GM18867 (cell line): ENCODE measurements at regions not wholly inside any gene's neighbourhood (a gene's known extent, or its start where the extent isn't known, plus 50 kb on each side); places are given as distances from the start of the nearest gene placed in this dataset.
A peak's percentile ranks its signal among the peaks of the same experiment; 100 is the strongest.
"Not testable (repeated sequence)": the region's sequence is repeated elsewhere in the genome, so short reads cannot be mapped to it uniquely, and the experiment has no call there.

Experiments
- ATAC-seq: cut with Tn5 transposase; IDR thresholded peaks from one replicate; pipeline ENCODE4 v1.9.1; 2021; ENCODE audit warnings: mild to moderate bottlenecking, moderate library complexity; ENCODE audit not compliant: unreplicated experiment

DNA sequence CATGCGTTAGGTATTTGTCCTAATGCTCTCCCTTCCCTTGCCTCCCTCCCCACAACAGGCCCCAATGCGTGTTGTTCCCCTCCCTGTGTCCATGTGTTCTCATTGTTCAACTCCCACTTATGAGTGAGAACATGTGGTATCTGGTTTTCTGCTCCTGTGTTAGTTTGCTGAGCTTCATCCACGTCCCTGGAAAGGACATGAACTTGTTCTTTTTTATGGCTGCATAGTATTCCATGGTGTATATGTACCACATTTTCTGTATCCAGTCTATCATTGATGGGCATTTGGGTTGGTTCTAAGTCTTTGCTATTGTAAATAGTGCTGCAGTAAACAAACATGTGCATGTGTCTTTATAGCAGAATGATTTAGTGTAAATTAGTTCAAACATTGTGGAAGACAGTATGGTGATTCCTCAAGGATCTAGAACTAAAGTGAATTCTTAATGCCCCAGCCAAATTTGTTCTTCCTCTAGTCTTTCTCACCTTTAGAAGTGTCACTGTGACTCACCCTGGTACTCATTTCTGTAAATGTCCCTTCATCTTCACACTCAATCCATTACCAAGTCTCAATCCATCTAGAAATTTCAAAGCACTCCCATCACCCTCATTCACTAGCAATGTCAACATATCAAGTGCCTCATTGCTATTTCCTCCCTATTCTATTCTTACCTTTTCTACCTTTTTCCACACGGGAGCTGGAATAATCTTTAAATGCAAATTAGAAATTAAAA, 123.9 kb downstream of the MREG start:
- not testable (repeated sequence) for ATAC-seq

DNA sequence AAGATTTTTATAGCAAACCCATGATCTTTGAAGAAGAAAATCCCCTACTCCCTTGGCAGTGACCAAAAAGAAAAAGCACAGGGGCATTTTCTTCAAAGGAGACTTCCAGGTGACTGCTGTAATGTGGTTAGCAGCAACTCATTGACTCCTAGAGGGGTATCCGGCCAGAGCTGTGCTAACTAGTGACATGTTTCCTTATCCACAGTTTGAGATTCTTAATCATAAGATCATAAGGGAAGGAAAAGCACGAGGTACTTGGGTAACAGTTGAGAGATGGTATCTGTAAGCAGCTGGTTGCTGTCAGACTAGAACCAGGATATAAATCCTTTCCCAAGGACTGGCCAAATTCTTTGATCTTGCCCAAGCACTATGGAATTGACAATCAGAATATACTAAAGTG, 124.7 kb downstream of the MREG start:
- ATAC-seq, result no peak

DNA sequence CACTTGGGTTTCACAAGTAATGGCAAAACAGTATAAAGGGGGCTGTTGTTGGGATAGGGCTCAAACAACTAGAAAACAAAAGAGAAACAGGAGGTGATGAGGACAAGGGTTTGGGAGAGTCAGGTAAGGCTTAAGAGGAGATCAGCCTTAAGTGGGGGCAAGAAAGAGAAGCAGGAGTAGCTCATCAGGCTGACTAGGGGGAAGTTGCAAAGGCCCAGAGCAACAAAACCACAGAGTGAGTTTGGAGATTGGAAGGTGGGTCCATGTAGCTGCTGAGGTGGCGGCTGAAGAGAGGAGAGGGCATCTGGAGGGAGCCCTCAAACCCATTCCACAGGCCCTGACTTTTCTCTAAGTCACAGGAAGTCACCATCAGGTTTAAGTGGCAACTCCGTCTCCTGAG, 126.0 kb downstream of the MREG start:
- no peak for ATAC-seq

- ATAC-seq, result no peak
These were observed 127.3 kb downstream of the MREG start for GRCh38 chr2:215886022-215886421.

GRCh38 chr2:215885536-215885935, 127.8 kb downstream of the MREG start:
- no peak for ATAC-seq

DNA sequence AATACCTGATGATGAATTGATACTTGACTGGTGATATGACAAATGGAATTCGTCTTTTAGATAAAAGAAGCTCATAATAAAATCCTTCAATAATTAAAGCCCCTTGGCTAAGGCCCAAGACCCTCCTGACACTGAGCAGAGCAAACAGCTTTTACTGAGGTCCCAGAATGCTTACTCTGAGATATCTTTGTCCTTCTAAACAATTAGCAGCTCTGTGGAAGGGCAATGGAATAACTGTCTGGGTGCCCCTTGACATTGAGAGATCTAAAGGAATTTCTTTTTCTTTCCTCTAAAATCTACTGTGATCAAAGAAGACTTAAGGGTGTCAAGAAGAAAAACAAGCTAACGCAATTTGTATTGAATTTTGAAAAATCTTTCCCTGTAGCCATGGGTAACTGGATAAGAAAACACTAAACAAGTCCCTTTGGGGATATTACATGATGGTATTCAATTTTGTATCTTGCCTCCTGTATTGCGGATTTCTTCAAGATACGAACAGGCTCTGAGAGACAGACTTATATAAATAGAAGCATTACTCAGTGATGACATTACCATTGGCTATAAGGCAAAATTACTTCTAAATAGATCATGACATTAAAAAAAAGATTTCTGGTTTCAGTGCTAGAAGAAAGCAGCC, 128.8 kb downstream of the MREG start:
- no peak for ATAC-seq

DNA sequence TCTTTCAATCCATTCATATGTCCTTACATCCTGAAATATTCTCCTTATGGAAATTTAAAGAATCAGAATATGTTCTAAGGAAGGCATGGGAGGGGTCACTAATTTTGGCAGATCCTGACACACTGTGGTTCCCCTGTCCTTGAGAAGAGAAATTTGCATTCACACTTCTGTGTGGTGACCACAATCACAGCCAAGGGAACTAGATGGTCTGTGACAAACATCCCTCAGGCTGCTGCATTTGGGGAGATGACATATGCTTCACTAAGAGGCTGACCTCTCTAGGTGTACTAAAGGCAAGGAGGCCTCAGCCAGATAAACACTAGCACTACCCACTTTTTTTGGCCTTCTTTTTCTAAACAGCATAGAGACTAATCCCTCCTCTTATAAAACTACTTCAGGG, 129.6 kb downstream of the MREG start:
- ATAC-seq, result peak; percentile 80

DNA sequence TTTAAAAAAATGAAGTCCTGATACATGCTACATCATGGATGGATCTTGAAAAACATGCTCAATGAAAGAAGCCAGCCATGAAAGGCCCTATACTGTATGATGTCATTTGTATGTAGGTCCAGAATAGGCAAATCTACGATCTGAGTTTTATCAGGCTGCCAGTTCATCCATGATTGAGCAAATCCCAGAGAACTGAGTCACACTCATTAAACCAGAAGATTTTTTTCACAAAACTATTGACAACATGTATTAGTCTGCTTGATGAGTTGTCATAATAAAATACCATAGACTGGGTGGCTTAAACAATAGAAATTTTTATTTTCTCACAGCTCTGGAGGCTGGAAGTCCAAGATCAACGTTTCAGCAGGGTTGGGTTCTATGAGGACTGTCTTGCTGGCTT, 130.7 kb downstream of the MREG start:
- no peak for ATAC-seq

DNA sequence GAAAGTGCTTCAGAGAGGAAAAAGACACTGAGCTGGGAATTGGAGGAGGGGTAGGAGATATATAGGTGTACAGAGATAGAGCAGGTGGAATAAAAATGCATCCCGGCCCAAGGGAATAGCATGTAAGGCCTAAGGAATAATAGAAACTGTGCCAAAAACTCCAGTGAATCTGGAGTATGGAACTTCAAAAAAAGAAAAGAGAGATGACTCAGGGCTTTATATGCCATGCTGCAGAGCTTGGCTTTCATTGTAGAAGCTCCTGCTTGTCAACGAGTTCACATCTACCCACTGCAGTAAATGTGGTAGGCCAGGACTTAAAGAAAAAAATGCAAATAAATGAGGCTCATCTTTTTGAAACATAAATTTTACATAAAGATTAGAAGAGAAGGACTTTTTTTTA, 131.8 kb downstream of the MREG start:
- no peak for ATAC-seq

DNA sequence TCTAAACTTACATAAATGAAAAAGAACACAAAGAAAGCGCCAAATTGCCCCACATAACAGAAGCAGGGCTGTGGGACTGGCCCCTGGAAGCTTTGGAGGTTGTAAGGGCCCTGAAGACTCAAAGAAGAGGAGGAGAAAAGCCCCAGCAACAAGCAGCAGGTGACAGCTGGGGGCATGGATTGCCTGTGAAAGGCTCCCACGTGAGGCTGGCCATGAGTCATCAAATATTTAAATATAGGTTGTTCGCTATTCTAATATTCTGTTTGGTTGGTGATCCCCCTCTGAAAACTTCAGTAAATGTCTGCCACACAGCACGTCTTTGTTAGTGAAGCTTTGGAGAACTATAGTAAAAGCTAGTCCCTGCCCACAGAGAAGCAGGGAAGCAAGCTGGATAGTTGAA, 132.4 kb downstream of the MREG start:
- peak; percentile 61 for ATAC-seq

- no peak for ATAC-seq
These were observed 133.1 kb downstream of the MREG start for GRCh38 chr2:215879977-215880940.

DNA sequence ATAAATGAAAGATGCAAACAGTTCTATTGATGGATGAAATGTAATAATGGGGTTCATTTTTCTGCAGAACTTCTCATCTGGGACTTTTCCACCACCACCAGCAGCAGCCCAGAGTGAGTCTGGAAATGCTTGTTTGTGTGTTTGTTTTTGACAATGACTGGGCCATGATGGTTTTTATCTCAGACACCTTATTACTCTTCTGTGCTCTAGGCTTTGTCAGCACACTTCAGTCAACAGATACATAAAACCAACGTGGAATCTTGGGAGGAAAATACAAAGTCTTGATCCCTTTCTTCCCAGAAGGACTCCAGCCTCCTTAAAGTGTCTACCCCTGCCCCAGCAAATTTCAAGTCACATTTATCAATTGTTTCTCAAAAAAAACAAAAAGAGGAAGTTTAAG, 134.0 kb downstream of the MREG start:
- no peak for ATAC-seq

DNA sequence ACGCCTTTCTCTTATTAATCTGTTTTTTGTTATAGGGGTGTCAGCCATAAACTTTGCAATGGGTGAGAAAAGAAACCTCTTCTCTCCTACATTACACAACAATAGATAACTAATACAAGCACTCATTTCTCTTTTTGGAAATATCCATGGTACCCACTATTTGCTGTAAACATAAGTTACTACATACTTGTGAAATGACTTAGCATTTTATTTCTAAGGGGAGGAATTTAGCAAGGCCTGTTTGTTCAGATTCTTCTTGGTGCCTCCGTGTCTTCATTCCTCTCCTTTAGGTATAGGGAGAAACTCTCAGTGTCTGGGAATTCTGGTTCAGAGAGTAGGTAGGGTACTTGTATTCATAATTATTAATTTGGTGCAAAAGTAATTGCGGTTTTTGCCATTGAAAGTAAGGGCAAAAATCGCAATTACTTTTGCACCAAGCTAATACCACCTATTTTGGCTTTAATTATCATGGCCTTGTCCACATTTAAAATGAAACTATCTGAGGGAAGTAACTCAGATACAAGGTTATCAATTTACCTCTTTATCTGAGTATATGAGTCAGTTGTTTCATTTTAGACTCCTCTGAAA, 134.8 kb downstream of the MREG start:
- no peak for ATAC-seq

DNA sequence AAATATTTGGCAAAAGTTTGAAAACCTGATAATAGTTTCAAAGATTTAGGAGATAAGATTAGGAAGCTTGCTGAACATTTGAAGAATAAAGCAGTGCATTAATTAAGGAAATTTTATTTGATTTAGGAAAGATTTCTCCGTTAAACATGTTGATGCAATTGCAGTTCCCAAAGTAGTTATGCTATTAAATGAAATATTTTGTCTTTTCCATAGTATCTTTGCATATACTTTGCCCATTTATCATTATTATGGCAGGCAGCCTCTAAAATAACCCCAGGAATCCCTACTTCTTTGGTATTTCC, 136.5 kb downstream of the MREG start:
- no peak for ATAC-seq

GRCh38 chr2:215876139-215876936, 137.0 kb downstream of the MREG start:
- no peak for ATAC-seq

- no peak for ATAC-seq
These were observed 138.9 kb downstream of the MREG start for GRCh38 chr2:215874418-215874817.

DNA sequence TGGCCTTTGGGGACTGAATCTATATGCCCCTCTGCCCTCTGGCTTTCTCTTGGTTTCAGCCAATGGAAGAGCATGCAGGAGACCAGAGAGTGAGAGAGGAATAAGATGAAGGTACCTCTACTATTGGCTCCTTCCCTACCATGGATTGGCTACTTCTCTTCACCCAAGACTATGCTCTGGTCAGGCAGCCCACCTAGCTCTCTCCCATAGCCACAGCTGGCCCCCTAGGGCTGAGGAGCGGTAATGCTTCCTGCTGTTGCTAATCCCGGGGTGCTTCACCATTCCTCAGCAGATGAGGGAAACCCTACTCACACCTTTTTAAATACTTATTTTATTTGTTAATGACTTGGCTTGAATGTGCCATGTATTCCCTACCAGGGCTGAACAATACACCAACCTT, 142.4 kb downstream of the MREG start:
- ATAC-seq, result peak; percentile 71

- no peak for ATAC-seq
These were observed 143.3 kb downstream of the MREG start for GRCh38 chr2:215870088-215870490.

DNA sequence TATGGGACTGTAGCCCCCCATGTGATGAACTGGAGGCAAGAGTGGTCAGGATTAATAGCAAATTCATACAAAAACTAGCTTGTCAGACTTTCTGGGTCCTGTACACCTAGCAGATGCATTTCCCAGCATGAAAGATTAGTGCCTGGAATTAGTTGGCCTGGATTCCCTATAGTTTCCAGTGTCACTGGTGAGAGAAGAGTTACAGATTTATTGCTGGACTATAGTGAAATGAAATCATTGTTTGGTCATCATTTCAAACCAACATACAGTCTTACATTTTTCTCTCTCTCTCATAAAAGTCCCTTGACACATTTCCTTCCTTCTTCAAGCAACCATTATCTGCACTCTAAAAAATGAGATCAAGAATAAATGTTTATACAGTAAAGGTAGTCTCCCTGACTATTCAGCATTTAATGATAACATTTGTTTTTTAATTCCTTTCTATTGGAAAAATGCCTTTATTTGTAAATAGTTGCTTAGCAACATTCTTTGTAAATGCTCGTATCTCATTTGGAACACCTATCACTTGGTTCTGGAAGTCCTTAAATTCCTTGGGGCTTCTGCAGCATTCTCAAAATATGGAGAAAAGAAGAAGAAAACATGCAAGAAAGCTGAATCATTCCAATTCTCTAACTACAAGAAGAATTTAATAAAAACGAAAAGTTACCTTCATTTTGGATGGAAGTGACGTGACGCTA, 144.4 kb downstream of the MREG start:
- ATAC-seq, result no peak

DNA sequence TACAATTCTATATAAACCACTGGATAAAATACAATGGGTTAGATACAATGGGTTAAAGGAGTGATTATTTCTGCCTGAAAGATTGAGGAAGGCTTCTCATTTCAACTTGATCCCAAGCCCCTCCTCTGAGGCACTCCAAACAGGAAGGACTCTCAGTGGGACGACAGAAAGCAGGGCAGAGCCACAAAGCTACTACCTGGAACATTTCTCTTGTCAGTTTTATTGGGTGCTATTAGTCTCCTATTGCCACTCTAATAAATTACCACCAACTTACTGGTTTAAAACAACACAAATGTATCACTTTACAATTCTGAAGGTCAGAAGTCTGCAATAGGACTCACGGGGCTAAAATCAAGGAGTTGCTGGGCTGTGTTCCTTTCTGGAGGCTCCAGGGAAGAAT, 146.7 kb downstream of the MREG start:
- ATAC-seq, result no peak
